Muscle of leg (tissue), 3 donors: ENCODE measurements at regions not wholly inside any gene's neighbourhood (a gene's known extent, or its start where the extent isn't known, plus 50 kb on each side); places are given as distances from the start of the nearest gene placed in this dataset.

Experiments
- DNase-seq: peaks from one replicate; pipeline ENCODE4 v3.0.0; 2013
- H3K27ac ChIP-seq: one replicate; pipeline ENCODE4 v1.5.1; 2013; ENCODE audit warnings: mild to moderate bottlenecking, low read length, control low read depth
- H3K27me3 ChIP-seq: one replicate; pipeline ENCODE4 v1.6.1; 2013; ENCODE audit warnings: low read length; ENCODE audit not compliant: control insufficient read depth, insufficient read depth
- H3K36me3 ChIP-seq: one replicate; pipeline ENCODE4 v1.6.1; 2013; ENCODE audit warnings: low read length; ENCODE audit not compliant: control insufficient read depth, insufficient read depth
- H3K4me1 ChIP-seq: one replicate; pipeline ENCODE4 v1.6.1; 2013; ENCODE audit warnings: low read length; ENCODE audit not compliant: control insufficient read depth, insufficient read depth
- H3K4me3 ChIP-seq: one replicate; pipeline ENCODE4 v1.5.1; 2013; ENCODE audit warnings: low read length, control low read depth
- H3K9me3 ChIP-seq: replicated peaks from 2 replicates; pipeline ENCODE4 v1.6.1; 2013; ENCODE audit warnings: low read depth, low read length; ENCODE audit not compliant: control insufficient read depth
- WGBS: methylation state at CpG from one replicate; pipeline ENCODE4 v1.1.5; 2013; ENCODE audit warnings: missing lambda C conversion rate; ENCODE audit not compliant: insufficient coverage; 5-methylcytosine and 5-hydroxymethylcytosine counted together

DNA sequence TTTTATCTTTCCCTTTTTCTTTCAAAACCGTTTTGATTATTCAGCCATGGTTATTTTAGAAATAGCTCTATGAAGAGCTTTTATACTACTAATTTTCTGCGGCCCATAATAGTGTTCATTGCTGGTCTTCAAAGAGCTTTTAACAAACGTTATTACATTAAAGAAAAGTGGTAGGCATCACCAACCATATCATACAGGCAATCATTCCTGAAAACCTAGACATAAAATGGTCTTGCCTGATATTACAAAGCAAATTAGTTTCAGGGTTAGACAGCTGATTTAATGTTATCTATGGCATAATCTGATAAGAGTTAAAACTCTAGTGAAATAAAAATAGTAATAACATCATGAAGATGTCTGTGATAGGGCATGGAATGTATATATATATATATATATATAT lies 89.7 kb upstream of the CNTN1 start:
- H3K27me3 ChIP-seq: no peaks in the 10 kb centered on the region
- no peaks in the 10 kb centered on the region for H3K4me1 ChIP-seq
- H3K4me3 ChIP-seq: no peak overlapping the region
- no CpG with 5 or more reads among the region's 3 CpGs for WGBS
- H3K27ac ChIP-seq: no peak overlapping the region
- H3K9me3 ChIP-seq: peaks cover 2% of the 10 kb centered on the region
- DNase-seq: no peak
- no peaks in the 10 kb centered on the region for H3K36me3 ChIP-seq

DNA sequence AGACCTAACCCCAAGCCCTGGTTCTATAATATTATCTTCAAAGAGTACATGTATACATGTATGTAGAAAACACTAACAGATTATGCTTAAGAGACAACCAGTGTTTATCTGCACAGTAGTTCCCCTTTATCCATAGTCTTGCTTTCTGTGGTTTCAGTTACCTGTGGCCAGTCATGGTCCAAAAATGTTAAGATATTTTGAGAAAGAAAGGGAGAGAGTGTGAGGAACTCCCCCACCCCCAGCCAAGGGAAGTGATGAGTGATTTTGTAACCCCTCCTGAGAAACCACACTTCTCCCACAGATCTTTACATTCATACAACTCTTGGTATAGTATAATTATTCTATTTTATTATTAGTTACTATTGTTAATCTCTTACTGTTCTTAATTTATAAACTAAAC lies 77.3 kb upstream of the CNTN1 start:
- Histone ChIP-seq H3K4me3 (no peak overlapping the region), H3K27me3 (no peaks in the 10 kb centered on the region), H3K4me1 (no peaks in the 10 kb centered on the region), H3K36me3 (no peaks in the 10 kb centered on the region), H3K27ac (no peak overlapping the region), H3K9me3 (peaks cover 3% of the 10 kb centered on the region)
- DNase-seq: no peak

DNA sequence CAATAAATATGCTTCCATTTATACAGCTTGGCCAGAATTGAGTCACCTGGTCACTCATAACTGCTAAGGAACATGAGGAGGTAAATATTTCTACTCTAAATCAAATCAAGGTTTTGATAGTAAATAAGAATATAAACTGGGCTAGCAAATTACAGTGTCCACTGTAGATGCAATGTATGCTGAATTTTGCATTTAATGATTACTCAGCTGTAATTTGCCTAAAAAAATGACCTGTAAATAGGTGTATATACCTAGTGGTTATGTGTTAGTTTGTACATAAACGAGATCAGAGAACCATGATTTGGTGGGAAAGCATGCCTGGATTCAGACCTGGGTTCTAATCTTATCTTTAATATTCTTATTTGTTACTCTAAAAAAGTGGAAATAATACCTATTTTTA lies 76.6 kb upstream of the CNTN1 start:
- no CpG with 5 or more reads among the region's 1 CpG for WGBS
- H3K4me3 ChIP-seq: no peak overlapping the region
- no peaks in the 10 kb centered on the region for H3K36me3 ChIP-seq
- peaks cover 3% of the 10 kb centered on the region for H3K9me3 ChIP-seq
- H3K4me1 ChIP-seq: no peaks in the 10 kb centered on the region
- no peak overlapping the region for H3K27ac ChIP-seq
- no peak for DNase-seq
- no peaks in the 10 kb centered on the region for H3K27me3 ChIP-seq

GRCh38 chr12:40616383-40616915 lies 75.8 kb upstream of the CNTN1 start:
- H3K9me3 ChIP-seq: peaks cover 3% of the 10 kb centered on the region
- no peaks in the 10 kb centered on the region for H3K27me3 ChIP-seq
- no peaks in the 10 kb centered on the region for H3K4me1 ChIP-seq
- H3K27ac ChIP-seq: no peak overlapping the region
- WGBS: 80% methylated on average over 1 of the region's 4 CpGs
- H3K36me3 ChIP-seq: no peaks in the 10 kb centered on the region
- DNase-seq: no peak
- no peak overlapping the region for H3K4me3 ChIP-seq

- no peaks in the 10 kb centered on the region for H3K36me3 ChIP-seq
- no peaks in the 10 kb centered on the region for H3K9me3 ChIP-seq
- no peaks in the 10 kb centered on the region for H3K4me1 ChIP-seq
- DNase-seq: no peak
- no CpG with 5 or more reads among the region's 1 CpG for WGBS
- no peaks in the 10 kb centered on the region for H3K27me3 ChIP-seq
- no peak overlapping the region for H3K27ac ChIP-seq
- no peak overlapping the region for H3K4me3 ChIP-seq
Measured at GRCh38 chr12:40618636-40619035, 73.6 kb upstream of the CNTN1 start.

- DNase-seq: no peak
- Histone ChIP-seq H3K27me3 (no peaks in the 10 kb centered on the region), H3K27ac (no peak overlapping the region), H3K4me3 (no peak overlapping the region), H3K9me3 (no peaks in the 10 kb centered on the region), H3K36me3 (no peaks in the 10 kb centered on the region), H3K4me1 (no peaks in the 10 kb centered on the region)
- WGBS: 94% methylated on average over 30 of the region's 38 CpGs
Measured at GRCh38 chr12:40620564-40621019, 71.6 kb upstream of the CNTN1 start.

GRCh38 chr12:40622246-40622838 lies 69.9 kb upstream of the CNTN1 start:
- H3K4me1 ChIP-seq: no peaks in the 10 kb centered on the region
- no peaks in the 10 kb centered on the region for H3K9me3 ChIP-seq
- no peak overlapping the region for H3K27ac ChIP-seq
- DNase-seq: peak; percentile 69
- H3K4me3 ChIP-seq: no peak overlapping the region
- H3K36me3 ChIP-seq: no peaks in the 10 kb centered on the region
- no CpG with 5 or more reads among the region's 3 CpGs for WGBS
- H3K27me3 ChIP-seq: no peaks in the 10 kb centered on the region

GRCh38 chr12:40632171-40632570 lies 60.1 kb upstream of the CNTN1 start:
- H3K4me3 ChIP-seq: no peak overlapping the region
- no peaks in the 10 kb centered on the region for H3K9me3 ChIP-seq
- H3K27me3 ChIP-seq: no peaks in the 10 kb centered on the region
- H3K4me1 ChIP-seq: no peaks in the 10 kb centered on the region
- no peaks in the 10 kb centered on the region for H3K36me3 ChIP-seq
- no peak overlapping the region for H3K27ac ChIP-seq
- no peak for DNase-seq

DNA sequence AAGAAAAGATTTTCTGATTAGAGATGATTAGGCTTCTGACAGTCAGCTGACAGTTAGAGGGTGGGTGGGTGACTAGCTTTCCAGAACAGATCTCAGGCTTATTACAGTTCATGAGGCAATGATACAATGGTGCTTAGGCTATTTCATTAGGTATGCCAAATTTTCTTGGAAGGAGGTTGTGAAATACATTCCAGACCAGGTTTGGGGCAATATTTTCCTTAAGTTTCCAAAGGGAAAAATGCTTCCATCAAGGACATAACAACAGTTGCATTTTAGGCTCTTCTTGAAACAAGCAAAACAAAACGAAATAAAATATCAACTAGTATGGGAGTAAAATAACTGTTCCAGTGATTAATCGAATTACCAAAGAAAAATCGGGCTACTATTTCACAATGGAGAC lies 59.3 kb upstream of the CNTN1 start:
- H3K4me1 ChIP-seq: no peaks in the 10 kb centered on the region
- no peak overlapping the region for H3K27ac ChIP-seq
- H3K36me3 ChIP-seq: no peaks in the 10 kb centered on the region
- H3K4me3 ChIP-seq: no peak overlapping the region
- WGBS: no CpG with 5 or more reads among the region's 3 CpGs
- no peaks in the 10 kb centered on the region for H3K27me3 ChIP-seq
- no peaks in the 10 kb centered on the region for H3K9me3 ChIP-seq
- DNase-seq: peak; percentile 31

DNA sequence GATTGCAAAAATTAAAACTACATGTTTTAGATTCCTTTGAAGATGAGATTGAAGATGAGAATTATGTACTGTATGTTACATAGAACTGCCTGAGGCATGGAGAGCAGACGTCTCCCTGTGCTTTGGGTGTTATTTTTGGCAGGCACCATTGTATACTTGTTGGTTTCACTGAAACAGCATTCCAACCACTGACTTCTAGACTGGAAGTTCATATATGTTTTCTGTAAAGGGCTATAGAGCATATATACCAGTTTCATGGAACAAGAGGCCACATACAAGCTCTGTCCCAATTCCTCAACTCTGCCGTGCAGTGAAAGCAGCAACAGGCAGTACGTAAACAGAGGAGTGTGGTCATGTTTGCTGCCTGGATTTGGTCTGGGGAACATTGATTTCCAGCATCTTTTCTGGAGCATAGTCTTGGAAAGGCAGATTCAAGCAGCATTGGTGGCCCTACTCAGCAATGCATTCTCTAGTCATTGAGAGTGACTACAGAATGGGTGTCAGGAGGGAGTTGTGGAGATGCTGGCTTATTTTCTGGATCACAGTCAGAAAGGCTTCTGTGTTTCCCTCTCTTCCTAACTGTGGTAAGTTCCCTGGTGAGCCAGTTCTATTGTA lies 57.6 kb upstream of the CNTN1 start:
- WGBS: 100% methylated on average over 1 of the region's 3 CpGs
- Histone ChIP-seq H3K27ac (no peak overlapping the region), H3K4me3 (no peak overlapping the region), H3K36me3 (no peaks in the 10 kb centered on the region), H3K9me3 (no peaks in the 10 kb centered on the region), H3K4me1 (no peaks in the 10 kb centered on the region), H3K27me3 (no peaks in the 10 kb centered on the region)
- no peak for DNase-seq
